SK-N-SH treated with all-trans-retinoic acid at 6 μM for 48 hours (cell line): ENCODE measurements at regions not wholly inside any gene's neighbourhood (a gene's known extent, or its start where the extent isn't known, plus 50 kb on each side); places are given as distances from the start of the nearest gene placed in this dataset.

Experiments used
- ATAC-seq: fragments of 200-7000 bp; cut with Tn5 transposase; 3 replicates; pipeline ENCODE4 v1.9.1; 2020; ENCODE audit warnings: mild to moderate bottlenecking, moderate library complexity
- BACH2 ChIP-seq: fragments of 250-450 bp; sonication (Bioruptor Pico); IDR thresholded peaks from 2 replicates; pipeline ENCODE4 v1.9.0; 2021; ENCODE audit warnings: mild to moderate bottlenecking, borderline replicate concordance
- CSDC2 ChIP-seq: fragments of 250-450 bp; sonication (Bioruptor Pico); IDR thresholded peaks from 2 replicates; pipeline ENCODE4 v1.5.0; 2020; ENCODE audit warnings: mild to moderate bottlenecking, moderate library complexity
- ESRRG ChIP-seq: fragments of 250-450 bp; sonication (Bioruptor Pico); IDR thresholded peaks from 2 replicates; pipeline ENCODE4 v1.6.1; 2021; ENCODE audit warnings: mild to moderate bottlenecking
- GLIS3 ChIP-seq: fragments of 250-450 bp; sonication (Bioruptor Pico); IDR thresholded peaks from 2 replicates; pipeline ENCODE4 v1.5.0; 2020; ENCODE audit warnings: mild to moderate bottlenecking, moderate library complexity
- OSR1 ChIP-seq: fragments of 250-450 bp; sonication (Bioruptor Pico); IDR thresholded peaks from 2 replicates; pipeline ENCODE4 v1.8.0; 2022; ENCODE audit warnings: moderate library complexity, mild to moderate bottlenecking, inconsistent platforms
- RARB ChIP-seq: fragments of 250-450 bp; sonication (Bioruptor Pico); IDR thresholded peaks from 2 replicates; pipeline ENCODE4 v1.8.0; 2021; ENCODE audit warnings: mild to moderate bottlenecking, moderate library complexity
- TOX ChIP-seq: fragments of 250-450 bp; sonication (Bioruptor Pico); IDR thresholded peaks from 2 replicates; pipeline ENCODE4 v1.8.0; 2021; ENCODE audit warnings: mild to moderate bottlenecking, moderate library complexity, borderline replicate concordance
- ZFP3 ChIP-seq: fragments of 250-450 bp; sonication (Bioruptor Pico); IDR thresholded peaks from 2 replicates; pipeline ENCODE4 v1.5.0; 2020; ENCODE audit warnings: mild to moderate bottlenecking, moderate library complexity
- ZFP30 ChIP-seq: fragments of 450-650 bp; formaldehyde crosslinking; IDR thresholded peaks from 2 replicates; pipeline ENCODE4 v1.5.0; 2022; ENCODE audit warnings: mild to moderate bottlenecking, moderate library complexity
- ZNF565 ChIP-seq: fragments of 450-650 bp; formaldehyde crosslinking; conservative IDR thresholded peaks from 2 replicates; pipeline ENCODE4 v1.5.0; 2020; ENCODE audit warnings: low read depth, mild to moderate bottlenecking, moderate library complexity
- ZNF70 ChIP-seq: fragments of 450-650 bp; formaldehyde crosslinking; IDR thresholded peaks from 2 replicates; pipeline ENCODE4 v1.5.0; 2020; ENCODE audit warnings: mild to moderate bottlenecking, moderate library complexity
- ZNF8 ChIP-seq: fragments of 450-650 bp; formaldehyde crosslinking; IDR thresholded peaks from 2 replicates; pipeline ENCODE4 v1.5.0; 2020; ENCODE audit warnings: mild to moderate bottlenecking, moderate library complexity
- TF ChIP-seq, protein P1 (sequence below): fragments of 250-450 bp; sonication (Bioruptor Pico); IDR thresholded peaks from 2 replicates; pipeline ENCODE4 v1.5.1; 2021; ENCODE audit warnings: mild to moderate bottlenecking, moderate library complexity
- TF ChIP-seq, protein P2 (sequence below): fragments of 250-450 bp; sonication (Bioruptor Pico); IDR thresholded peaks from 2 replicates; pipeline ENCODE4 v1.5.0; 2020; ENCODE audit warnings: mild to moderate bottlenecking, moderate library complexity
- TF ChIP-seq, protein P3 (sequence below): fragments of 250-450 bp; sonication (Bioruptor Pico); IDR thresholded peaks from 2 replicates; pipeline ENCODE4 v1.5.1; 2020; ENCODE audit warnings: low read depth, mild to moderate bottlenecking, moderate library complexity
- TF ChIP-seq, protein P4 (sequence below): fragments of 250-450 bp; sonication (Bioruptor Pico); IDR thresholded peaks from 2 replicates; pipeline ENCODE4 v1.8.0; 2020; ENCODE audit warnings: mild to moderate bottlenecking, moderate library complexity, borderline replicate concordance

DNA sequence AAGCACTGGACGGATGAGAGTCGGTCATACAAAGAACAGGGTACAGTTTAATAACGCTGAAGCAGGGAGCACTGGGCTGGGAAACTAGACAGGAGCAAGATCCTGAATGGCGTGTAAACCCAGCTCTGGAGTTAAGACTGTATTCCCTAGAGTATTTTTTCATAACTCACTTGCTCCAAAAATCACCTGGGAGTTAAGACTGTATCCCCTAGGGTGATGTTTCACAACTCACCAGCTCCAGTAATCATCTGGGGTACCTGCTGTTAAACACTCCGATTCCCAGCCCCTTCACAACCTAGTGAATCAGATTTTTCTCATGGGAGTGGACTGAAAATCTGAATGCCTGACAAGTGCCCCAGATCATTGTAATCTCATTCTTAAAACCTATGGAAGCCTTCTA lies 123.2 kb downstream of the MAB21L3 start (continued):
- TF ChIP-seq, protein P1, sequence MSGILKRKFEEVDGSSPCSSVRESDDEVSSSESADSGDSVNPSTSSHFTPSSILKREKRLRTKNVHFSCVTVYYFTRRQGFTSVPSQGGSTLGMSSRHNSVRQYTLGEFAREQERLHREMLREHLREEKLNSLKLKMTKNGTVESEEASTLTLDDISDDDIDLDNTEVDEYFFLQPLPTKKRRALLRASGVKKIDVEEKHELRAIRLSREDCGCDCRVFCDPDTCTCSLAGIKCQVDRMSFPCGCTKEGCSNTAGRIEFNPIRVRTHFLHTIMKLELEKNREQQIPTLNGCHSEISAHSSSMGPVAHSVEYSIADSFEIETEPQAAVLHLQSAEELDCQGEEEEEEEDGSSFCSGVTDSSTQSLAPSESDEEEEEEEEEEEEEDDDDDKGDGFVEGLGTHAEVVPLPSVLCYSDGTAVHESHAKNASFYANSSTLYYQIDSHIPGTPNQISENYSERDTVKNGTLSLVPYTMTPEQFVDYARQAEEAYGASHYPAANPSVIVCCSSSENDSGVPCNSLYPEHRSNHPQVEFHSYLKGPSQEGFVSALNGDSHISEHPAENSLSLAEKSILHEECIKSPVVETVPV (CRISPR knock-in tag) = no peak
- no peak for TF ChIP-seq TOX (CRISPR knock-in tag)
- TF ChIP-seq, protein P2, sequence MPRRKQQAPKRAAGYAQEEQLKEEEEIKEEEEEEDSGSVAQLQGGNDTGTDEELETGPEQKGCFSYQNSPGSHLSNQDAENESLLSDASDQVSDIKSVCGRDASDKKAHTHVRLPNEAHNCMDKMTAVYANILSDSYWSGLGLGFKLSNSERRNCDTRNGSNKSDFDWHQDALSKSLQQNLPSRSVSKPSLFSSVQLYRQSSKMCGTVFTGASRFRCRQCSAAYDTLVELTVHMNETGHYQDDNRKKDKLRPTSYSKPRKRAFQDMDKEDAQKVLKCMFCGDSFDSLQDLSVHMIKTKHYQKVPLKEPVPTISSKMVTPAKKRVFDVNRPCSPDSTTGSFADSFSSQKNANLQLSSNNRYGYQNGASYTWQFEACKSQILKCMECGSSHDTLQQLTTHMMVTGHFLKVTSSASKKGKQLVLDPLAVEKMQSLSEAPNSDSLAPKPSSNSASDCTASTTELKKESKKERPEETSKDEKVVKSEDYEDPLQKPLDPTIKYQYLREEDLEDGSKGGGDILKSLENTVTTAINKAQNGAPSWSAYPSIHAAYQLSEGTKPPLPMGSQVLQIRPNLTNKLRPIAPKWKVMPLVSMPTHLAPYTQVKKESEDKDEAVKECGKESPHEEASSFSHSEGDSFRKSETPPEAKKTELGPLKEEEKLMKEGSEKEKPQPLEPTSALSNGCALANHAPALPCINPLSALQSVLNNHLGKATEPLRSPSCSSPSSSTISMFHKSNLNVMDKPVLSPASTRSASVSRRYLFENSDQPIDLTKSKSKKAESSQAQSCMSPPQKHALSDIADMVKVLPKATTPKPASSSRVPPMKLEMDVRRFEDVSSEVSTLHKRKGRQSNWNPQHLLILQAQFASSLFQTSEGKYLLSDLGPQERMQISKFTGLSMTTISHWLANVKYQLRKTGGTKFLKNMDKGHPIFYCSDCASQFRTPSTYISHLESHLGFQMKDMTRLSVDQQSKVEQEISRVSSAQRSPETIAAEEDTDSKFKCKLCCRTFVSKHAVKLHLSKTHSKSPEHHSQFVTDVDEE (CRISPR knock-in tag) = no peak
- no peak for TF ChIP-seq BACH2
- TF ChIP-seq CSDC2 (CRISPR knock-in tag) = no peak
- no peak for TF ChIP-seq RARB
- TF ChIP-seq ZFP30 (CRISPR knock-in tag) = no peak
- no peak for TF ChIP-seq ZFP3
- TF ChIP-seq, protein P3, sequence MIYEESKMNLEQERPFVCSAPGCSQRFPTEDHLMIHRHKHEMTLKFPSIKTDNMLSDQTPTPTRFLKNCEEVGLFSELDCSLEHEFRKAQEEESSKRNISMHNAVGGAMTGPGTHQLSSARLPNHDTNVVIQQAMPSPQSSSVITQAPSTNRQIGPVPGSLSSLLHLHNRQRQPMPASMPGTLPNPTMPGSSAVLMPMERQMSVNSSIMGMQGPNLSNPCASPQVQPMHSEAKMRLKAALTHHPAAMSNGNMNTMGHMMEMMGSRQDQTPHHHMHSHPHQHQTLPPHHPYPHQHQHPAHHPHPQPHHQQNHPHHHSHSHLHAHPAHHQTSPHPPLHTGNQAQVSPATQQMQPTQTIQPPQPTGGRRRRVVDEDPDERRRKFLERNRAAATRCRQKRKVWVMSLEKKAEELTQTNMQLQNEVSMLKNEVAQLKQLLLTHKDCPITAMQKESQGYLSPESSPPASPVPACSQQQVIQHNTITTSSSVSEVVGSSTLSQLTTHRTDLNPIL (CRISPR knock-in tag) = no peak

DNA sequence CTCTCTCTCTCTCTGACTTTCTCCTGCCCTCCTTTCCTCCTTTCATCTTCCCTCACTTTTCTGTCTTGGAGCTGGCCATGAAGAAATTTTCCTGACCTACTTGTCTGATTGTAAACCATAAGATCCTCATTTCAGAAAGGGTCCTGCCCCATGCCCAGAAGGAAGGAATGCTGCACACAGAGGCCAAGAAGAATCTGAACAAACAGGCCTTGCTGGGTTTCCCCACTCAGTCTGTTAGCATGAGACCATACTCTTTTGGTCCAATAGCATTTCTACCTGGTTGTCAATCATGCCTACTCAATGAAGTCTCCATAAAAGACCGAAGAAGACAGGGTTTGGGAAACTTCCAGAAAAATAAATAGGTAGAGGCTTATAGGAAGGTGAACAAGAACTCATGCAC lies 128.7 kb downstream of the MAB21L3 start:
- ATAC-seq = no peak
- TF ChIP-seq ZFP30 (CRISPR knock-in tag) (no peak), CSDC2 (CRISPR knock-in tag) (no peak)

DNA sequence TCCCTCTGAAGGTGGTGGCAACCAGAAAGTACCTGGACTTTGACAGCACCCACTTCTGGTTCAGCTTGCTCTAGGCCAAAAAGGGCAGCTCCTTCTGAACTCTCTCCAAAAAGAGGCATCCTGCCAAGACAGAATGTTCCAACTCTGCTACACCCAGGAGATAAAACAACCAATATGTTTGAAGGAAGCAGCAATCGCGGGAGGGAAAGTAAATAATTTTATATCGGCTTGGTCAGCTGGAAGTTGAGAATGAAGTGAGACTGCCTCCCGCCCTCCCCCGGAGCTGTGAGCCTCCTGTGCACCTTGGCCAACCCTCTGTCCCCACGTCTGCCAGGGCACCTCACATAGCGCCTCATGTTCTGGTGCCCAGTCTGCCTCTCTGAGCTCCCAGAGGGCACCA lies 130.3 kb upstream of the ATP1A1 start:
- TF ChIP-seq BACH2 (no peak), TOX (CRISPR knock-in tag) (no peak), CSDC2 (CRISPR knock-in tag) (no peak), ZNF70 (CRISPR knock-in tag) (no peak), ZNF8 (CRISPR knock-in tag) (no peak), GLIS3 (no peak), ESRRG (CRISPR knock-in tag) (no peak), ZNF565 (CRISPR knock-in tag) (no peak), OSR1 (CRISPR knock-in tag) (no peak)
- TF ChIP-seq, protein P3 (CRISPR knock-in tag) = no peak
- TF ChIP-seq, protein P2 (CRISPR knock-in tag) = no peak
- TF ChIP-seq, protein P4, sequence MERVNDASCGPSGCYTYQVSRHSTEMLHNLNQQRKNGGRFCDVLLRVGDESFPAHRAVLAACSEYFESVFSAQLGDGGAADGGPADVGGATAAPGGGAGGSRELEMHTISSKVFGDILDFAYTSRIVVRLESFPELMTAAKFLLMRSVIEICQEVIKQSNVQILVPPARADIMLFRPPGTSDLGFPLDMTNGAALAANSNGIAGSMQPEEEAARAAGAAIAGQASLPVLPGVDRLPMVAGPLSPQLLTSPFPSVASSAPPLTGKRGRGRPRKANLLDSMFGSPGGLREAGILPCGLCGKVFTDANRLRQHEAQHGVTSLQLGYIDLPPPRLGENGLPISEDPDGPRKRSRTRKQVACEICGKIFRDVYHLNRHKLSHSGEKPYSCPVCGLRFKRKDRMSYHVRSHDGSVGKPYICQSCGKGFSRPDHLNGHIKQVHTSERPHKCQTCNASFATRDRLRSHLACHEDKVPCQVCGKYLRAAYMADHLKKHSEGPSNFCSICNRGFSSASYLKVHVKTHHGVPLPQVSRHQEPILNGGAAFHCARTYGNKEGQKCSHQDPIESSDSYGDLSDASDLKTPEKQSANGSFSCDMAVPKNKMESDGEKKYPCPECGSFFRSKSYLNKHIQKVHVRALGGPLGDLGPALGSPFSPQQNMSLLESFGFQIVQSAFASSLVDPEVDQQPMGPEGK (CRISPR knock-in tag) = no peak
- ATAC-seq = no peak
